ENCODE measurements at regions not wholly inside any gene's neighbourhood (a gene's known extent, or its start where the extent isn't known, plus 50 kb on each side); places are given as distances from the start of the nearest gene placed in this dataset.
A peak's percentile ranks its signal among the peaks of the same experiment; 100 is the strongest.

GRCh38 chr4:114180481-114180880, 201.0 kb upstream of the ARSJ start:
- H3K9me3 ChIP-seq (ENCODE audit: control insufficient read depth in 1 of 2, insufficient read depth in 1 of 2, low read length in 2 of 2) = peaks cover 0 to 7% of the 10 kb centered on the region in 2 experiments
- POLR2A ChIA-PET = no interaction called here
- peak in 10 of 14 experiments; percentile 8 to 54 (median 28) for DNase-seq
- intact Hi-C loops (cut with DNase I, micrococcal nuclease) = loop anchor here (2.0 kb wide), 1 partner anchor 786 kb away; no protein-coding TSS in a partner anchor
- Mint-ChIP-seq H3K27me3 (no peaks in the 10 kb centered on the region), H3K4me3 (no peak overlapping the region), H3K36me3 (ENCODE audit: low read depth) (no peaks in the 10 kb centered on the region), H3K4me1 (ENCODE audit: low read depth) (no peaks in the 10 kb centered on the region), H3K27ac (no peak overlapping the region), H3K9me3 (peaks cover 6% of the 10 kb centered on the region)
- H3K27me3 ChIP-seq (ENCODE audit: control insufficient read depth in 1 of 2, insufficient read depth in 2 of 2, low read length in 2 of 2) = no peaks in the 10 kb centered on the region
- no peak overlapping the region for H3K27ac ChIP-seq (ENCODE audit: low read depth in 1 of 2, low read length in 2 of 2)
- no peak overlapping the region for H3K4me3 ChIP-seq (ENCODE audit: low read length)
- H3K36me3 ChIP-seq (ENCODE audit: insufficient read depth, low read length) = no peaks in the 10 kb centered on the region
- no peaks in the 10 kb centered on the region for H3K4me1 ChIP-seq (ENCODE audit: insufficient read depth, low read length)
- TF ChIP-seq CTCF (IDR thresholded peaks at IDR 0.05) = peak; percentile 41
- ATAC-seq (ENCODE audit: poor library complexity) = no peak
- CTCF ChIA-PET = no interaction called here

- H3K36me3 Mint-ChIP-seq (ENCODE audit: low read depth) = no peaks in the 10 kb centered on the region
- CTCF ChIA-PET = no interaction called here
- Histone ChIP-seq H3K27ac (ENCODE audit: low read depth in 1 of 2, low read length in 2 of 2) (no peak overlapping the region), H3K27me3 (ENCODE audit: control insufficient read depth in 1 of 2, insufficient read depth in 2 of 2, low read length in 2 of 2) (no peaks in the 10 kb centered on the region), H3K36me3 (ENCODE audit: insufficient read depth, low read length) (no peaks in the 10 kb centered on the region), H3K4me1 (ENCODE audit: insufficient read depth, low read length) (no peaks in the 10 kb centered on the region), H3K9me3 (ENCODE audit: control insufficient read depth in 1 of 2, insufficient read depth in 1 of 2, low read length in 2 of 2) (peaks cover 0 to 7% of the 10 kb centered on the region in 2 experiments), H3K4me3 (ENCODE audit: low read length) (no peak overlapping the region)
- intact Hi-C loops (cut with DNase I, micrococcal nuclease) = no loop called here
- TF ChIP-seq CTCF (IDR thresholded peaks at IDR 0.05) = no peak
- H3K27me3 Mint-ChIP-seq = no peaks in the 10 kb centered on the region
- H3K27ac Mint-ChIP-seq = no peak overlapping the region
- peaks cover 6% of the 10 kb centered on the region for H3K9me3 Mint-ChIP-seq
- no peaks in the 10 kb centered on the region for H3K4me1 Mint-ChIP-seq (ENCODE audit: low read depth)
- ATAC-seq (ENCODE audit: poor library complexity) (no peak), DNase-seq (no peak)
- H3K4me3 Mint-ChIP-seq = no peak overlapping the region
- POLR2A ChIA-PET = no interaction called here
Measured at GRCh38 chr4:114184901-114185300, 205.5 kb upstream of the ARSJ start.

GRCh38 chr4:114187592-114187991, 208.1 kb upstream of the ARSJ start:
- intact Hi-C loops (cut with DNase I, micrococcal nuclease) = no loop called here
- peaks cover 2% of the 10 kb centered on the region for H3K9me3 Mint-ChIP-seq
- TF ChIP-seq CTCF (IDR thresholded peaks at IDR 0.05) = no peak

More at GRCh38 chr4:114187592-114187991, 208.1 kb upstream of the ARSJ start:
- Histone ChIP-seq H3K4me3 (ENCODE audit: low read length) (no peak overlapping the region), H3K36me3 (ENCODE audit: insufficient read depth, low read length) (no peaks in the 10 kb centered on the region), H3K4me1 (ENCODE audit: insufficient read depth, low read length) (no peaks in the 10 kb centered on the region), H3K9me3 (ENCODE audit: control insufficient read depth in 1 of 2, insufficient read depth in 1 of 2, low read length in 2 of 2) (peaks cover 0 to 7% of the 10 kb centered on the region in 2 experiments), H3K27me3 (ENCODE audit: control insufficient read depth in 1 of 2, insufficient read depth in 2 of 2, low read length in 2 of 2) (no peaks in the 10 kb centered on the region), H3K27ac (ENCODE audit: low read depth in 1 of 2, low read length in 2 of 2) (no peak overlapping the region)
- CTCF ChIA-PET = no interaction called here
- DNase-seq (no peak), ATAC-seq (ENCODE audit: poor library complexity) (no peak)
- H3K4me1 Mint-ChIP-seq (ENCODE audit: low read depth) = no peaks in the 10 kb centered on the region
- no peaks in the 10 kb centered on the region for H3K27me3 Mint-ChIP-seq
- no peak overlapping the region for H3K4me3 Mint-ChIP-seq
- POLR2A ChIA-PET = no interaction called here
- no peak overlapping the region for H3K27ac Mint-ChIP-seq
- no peaks in the 10 kb centered on the region for H3K36me3 Mint-ChIP-seq (ENCODE audit: low read depth)
